GM18870 (cell line): ENCODE measurements at regions not wholly inside any gene's neighbourhood (a gene's known extent, or its start where the extent isn't known, plus 50 kb on each side); places are given as distances from the start of the nearest gene placed in this dataset.

Source experiments
- ATAC-seq: cut with Tn5 transposase; IDR thresholded peaks from one replicate; pipeline ENCODE4 v1.9.1; 2021; ENCODE audit warnings: moderate library complexity; ENCODE audit not compliant: unreplicated experiment

DNA sequence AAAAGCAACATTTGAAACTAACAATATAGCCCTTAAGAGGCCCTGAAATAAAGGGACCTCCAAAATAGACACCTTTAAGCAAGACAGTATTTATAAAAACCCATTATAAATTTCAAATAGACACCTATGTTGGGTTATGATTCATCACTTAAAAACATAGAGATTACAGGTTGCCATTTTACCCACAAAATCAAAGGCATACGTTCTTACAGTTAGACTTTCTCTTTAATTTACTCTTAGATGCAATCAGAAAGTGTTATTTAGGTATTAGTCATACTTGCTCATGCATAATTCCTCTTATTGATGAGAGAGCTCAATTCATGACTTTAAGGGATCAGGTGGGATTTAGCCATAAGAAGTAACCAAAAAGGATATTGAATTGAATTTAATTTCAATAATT lies 51.5 kb upstream of the TMEM200A start:
- peak; percentile 83 for ATAC-seq

DNA sequence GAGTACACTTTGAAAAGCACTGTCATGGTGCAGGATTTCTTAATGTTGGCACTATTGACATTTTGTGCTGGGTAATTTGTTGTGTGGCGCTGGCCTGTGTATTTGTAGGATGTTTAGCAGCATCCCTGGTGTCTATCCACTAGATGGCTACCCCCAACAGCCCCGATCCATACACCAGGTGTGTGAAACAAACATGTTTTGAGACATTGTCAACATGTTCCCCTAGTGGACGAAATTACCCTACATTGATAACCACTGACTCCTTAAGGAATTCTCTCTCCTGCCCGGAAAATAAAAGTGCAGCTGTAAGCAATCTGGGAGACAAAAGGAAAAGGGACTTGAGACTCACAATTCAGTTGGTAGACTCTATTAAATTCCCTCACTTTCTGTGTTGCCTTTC lies 52.6 kb upstream of the TMEM200A start:
- no peak for ATAC-seq

DNA sequence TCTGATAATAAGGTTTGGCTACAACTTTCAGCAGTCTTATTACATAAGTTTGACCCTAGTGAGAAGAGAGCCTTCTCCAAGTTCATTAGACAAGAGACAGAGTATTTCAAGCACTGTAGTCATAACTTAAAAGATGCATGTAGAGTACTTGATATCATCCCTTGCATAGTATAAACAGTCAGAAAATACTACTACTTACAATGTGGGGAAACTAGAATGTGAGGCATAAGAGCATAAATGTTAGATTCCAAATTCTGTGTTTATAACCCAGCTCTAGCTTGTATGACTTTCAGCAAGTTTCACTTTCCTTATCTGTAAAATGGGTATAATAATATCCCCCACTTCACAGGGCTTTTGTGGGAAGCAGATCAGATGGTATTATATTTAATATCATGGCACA lies 56.8 kb upstream of the TMEM200A start:
- no peak for ATAC-seq

DNA sequence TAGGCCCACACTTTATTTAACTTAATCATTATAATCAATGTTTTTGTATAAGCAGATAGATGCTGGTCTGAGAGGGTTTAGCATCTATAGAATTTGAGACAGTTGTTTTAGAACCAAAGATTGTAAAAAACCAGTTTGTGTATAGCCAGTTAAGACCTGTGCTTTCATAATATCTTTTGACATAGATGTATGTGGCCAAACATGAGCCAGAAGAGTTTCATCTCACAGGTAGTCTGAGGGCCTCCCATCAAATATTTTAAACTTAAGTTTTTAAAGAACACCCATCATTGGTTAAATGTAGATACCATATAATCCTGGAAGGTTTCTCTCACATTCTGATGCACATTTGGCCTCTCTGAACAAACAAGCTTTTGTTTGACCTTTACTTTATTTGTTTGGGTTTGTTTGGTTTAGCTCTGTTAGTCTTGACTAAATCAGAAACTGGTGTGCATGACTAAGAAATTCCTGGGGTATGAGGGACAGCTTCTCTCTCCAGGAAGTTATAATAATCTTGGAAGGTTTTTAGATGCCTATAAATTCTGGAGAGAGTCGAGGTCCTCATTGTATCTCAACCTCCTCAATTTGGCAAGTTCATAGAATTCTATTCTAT lies 58.0 kb upstream of the TMEM200A start:
- ATAC-seq: no peak

DNA sequence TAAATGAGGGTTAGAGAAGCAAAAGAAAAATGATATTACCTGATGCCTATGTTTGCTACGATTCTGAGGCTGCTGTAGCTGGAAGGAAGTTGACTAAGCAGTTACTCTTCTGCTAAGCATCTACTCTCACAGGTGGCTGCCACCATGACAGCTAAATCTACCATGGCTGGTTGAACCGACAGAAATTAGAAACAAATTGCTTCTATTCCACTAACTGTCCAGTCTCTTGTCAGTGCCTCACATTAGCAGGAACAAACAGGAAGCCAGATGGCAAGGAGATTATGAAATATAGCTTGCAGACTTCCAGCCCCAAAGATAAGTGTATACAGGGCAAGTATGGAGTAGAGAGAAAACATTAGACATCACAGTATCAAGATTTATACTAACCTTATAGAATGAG lies 59.4 kb upstream of the TMEM200A start:
- no peak for ATAC-seq

DNA sequence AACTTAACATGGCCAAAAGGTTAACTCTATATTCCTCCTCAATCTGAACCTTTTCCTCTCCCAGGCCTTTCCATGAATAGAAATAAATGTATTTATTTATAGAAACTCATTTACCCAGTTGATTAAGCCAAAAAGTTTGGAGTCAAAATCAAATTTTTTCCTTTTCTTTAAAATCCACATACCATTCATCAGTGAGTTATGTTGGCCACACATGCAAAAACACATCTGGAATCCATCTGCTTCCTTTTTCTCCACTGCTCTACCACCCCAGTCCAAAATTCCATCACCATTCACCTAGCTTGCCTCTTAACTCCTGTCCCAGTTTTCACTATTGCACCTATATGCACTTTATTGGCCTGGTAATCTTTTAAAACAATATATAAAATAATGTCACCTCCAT lies 62.4 kb upstream of the TMEM200A start:
- no peak for ATAC-seq

DNA sequence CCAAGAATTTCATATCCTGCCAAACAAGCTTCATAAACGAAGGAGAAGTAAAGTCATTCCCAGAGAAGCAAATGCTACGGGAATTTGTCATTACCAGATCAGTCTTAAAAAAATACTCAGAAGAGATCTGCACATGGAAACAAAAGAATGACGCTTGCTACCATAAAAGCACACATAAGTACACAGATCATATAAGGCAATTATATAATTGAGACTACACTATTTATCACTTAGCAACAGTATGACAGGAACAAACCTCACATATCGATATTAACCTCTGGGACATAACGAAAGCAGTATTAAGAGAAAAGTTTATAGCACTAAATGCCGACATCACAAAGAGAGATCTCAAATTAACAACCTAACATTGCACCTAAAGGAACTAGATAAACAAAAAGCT lies 67.6 kb upstream of the TMEM200A start:
- ATAC-seq: no peak

DNA sequence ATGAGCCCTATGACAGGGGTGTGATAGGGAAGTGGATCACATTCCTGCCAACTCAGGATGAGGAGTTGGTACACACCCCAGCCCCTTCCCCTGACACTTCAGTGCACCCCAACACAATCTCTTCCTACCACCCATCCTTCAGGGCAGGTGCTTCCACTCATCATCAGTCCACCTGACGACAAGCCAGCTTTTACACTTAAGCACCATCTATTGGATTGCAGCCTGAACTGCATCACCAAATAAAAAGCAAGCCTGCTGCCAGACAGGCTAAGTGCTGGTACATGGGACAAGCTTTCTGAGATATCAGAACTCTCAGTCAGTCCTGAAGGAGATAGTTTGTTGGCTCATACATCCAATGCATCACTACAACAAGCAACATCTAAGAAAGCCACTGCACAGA lies 69.0 kb upstream of the TMEM200A start:
- ATAC-seq: no peak

DNA sequence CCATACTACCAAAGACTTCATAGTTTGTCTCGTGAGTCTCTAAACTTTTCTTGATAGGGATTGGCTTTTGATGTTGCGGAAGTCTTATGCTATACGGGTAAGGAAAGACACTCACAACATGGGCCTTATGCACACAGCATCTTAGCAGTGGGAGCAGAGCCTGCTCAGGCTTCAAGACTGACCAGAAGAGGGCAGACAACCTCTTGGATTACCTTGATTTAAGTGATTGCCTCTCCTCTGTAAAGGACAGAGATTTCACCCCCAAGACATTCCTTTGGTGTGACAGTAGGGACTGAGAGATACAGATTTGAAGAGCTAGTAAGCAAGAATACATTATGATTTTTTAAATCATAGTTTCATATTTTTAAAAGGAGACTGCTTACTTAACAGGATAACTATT lies 71.0 kb upstream of the SAMD3 start:
- no peak for ATAC-seq

DNA sequence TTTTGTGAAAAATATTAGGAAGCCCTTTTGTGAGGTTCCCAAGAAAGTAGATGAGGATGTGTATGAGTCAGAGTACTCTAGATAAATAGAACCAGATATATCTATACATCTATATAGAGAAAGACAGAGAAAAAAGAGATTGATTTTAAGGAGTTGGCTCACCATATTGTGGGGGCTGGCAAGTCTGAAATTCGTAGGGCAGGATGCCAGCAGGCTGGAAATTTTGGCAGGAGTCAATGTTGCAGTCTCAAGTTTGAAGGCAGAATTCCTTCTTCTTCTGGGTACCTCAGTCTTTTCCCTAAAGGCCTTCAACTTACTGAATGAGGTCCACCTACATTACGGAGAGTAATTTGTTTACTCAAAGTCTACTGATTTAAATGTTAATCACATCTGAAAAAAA lies 65.3 kb upstream of the SAMD3 start:
- no peak for ATAC-seq

DNA sequence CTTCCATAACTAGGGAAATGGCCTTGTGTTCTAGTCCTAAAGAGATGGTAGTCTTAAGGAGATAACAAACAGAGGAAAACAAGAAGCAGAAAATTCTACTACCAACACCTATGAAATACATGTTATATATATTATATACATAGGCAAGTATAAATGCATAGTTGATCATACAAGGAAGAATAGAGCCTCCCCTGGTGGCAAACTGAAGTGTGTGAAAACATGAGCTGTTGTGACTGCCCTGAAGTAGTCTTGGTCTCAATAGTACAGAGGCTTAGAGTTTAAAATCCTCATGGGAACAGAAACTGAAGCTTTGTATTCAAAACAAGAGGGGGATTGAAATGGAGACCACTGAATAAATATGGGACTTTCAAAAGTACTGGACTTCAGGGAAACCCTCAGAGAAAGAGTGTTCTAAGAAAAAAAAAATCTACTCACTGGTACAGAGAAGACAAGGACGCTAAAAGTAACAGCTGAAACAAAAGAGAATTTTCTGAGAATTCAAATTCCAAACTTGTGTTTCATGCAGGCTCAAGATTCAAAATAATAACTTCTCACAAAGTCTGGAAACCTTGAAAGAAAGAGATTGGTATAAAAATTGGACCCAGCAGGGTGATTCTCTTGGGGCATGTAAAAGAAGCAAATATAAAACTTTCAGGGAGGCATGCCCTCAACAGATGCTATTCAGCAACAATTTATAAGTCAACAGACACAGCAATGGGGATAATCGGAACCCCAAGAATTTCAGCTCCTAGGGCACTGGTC lies 59.7 kb upstream of the SAMD3 start:
- no peak for ATAC-seq

DNA sequence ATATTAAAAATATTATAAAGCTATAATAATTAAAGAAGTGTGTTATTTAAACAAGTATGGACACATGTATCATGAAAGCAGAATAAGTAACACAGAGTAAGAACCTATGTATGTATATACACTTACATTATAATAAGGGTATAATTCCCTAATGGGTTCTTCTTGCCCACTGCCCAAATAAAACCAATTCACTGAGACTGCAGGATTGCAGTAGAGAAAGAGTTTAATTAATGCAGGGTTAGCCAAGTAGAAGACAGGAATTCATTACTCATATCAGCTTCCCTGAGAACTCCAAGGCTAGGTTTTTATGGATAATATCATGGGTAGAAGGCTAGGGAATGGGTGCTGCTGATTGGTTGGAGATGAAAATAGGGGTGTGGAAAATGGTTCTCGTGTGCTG lies 53.8 kb upstream of the SAMD3 start:
- ATAC-seq: no peak

DNA sequence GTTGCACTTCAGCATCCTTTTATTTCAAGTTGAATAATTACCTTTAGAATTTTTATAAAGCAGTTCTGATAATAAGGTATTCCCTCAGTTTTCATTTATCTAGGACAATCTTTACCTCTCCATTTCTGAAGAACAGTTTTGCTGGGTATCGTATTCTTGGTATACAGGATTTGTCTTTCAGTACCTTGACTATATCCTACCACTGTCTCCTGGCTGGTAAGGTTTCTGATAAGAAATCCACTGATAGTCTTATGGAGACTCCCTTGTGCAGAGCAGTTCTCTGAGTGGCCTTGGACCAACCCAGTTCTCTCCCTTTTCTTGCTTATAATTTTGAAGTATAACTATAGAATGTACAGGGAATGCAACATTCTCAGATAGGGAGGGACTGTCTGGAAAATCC lies 51.3 kb upstream of the SAMD3 start:
- no peak for ATAC-seq
